Lung (tissue), 11 donors: ENCODE measurements at regions not wholly inside any gene's neighbourhood (a gene's known extent, or its start where the extent isn't known, plus 50 kb on each side); places are given as distances from the start of the nearest gene placed in this dataset.
A peak's percentile ranks its signal among the peaks of the same experiment; 100 is the strongest.

ENCODE experiments used
- ATAC-seq: fragments of 200-7000 bp; cut with Tn5 transposase; one replicate; pipeline ENCODE4 v1.9.1; 2020; ENCODE audit warnings: moderate number of reproducible peaks; ENCODE audit not compliant: insufficient read depth, low FRiP score
- DNase-seq, 3 donors: peaks; one replicate each; pipeline ENCODE4 v3.0.0-alpha.2; 2013 to 2017
- H3K27ac ChIP-seq, 2 donors: one replicate each; pipeline ENCODE4 v1.5.1; 2013; ENCODE audit warnings: mild to moderate bottlenecking in 2 of 2, moderate library complexity in 2 of 2, control low read depth in 1 of 2, inconsistent platforms in 1 of 2, low read depth in 1 of 2, low read length in 1 of 2
- H3K27me3 ChIP-seq, 3 donors: one replicate each; pipeline ENCODE4 v1.5.1; 2013; ENCODE audit warnings: low read length in 2 of 3; ENCODE audit not compliant: control insufficient read depth in 3 of 3, insufficient read depth in 3 of 3
- H3K36me3 ChIP-seq, 4 donors: one replicate each; pipeline ENCODE4 v1.5.1; 2013; ENCODE audit warnings: low read length in 4 of 4, mild to moderate bottlenecking in 1 of 4, moderate library complexity in 1 of 4; ENCODE audit not compliant: control insufficient read depth in 4 of 4, insufficient read depth in 4 of 4
- H3K4me1 ChIP-seq, 5 donors: one replicate each; pipeline ENCODE4 v1.5.1; 2013; ENCODE audit warnings: low read length in 5 of 5, mild to moderate bottlenecking in 2 of 5, moderate library complexity in 1 of 5; ENCODE audit not compliant: control insufficient read depth in 5 of 5, insufficient read depth in 5 of 5
- H3K4me3 ChIP-seq: one replicate; pipeline ENCODE4 v1.5.1; 2013; ENCODE audit warnings: mild to moderate bottlenecking, control low read depth, moderate library complexity
- H3K9ac ChIP-seq, 2 donors: one replicate each; pipeline ENCODE4 v1.5.1; 2013; ENCODE audit warnings: low read length in 2 of 2, control low read depth in 1 of 2; ENCODE audit not compliant: insufficient read depth in 1 of 2
- H3K9me3 ChIP-seq, 4 donors: one replicate each; pipeline ENCODE4 v1.5.1; 2013; ENCODE audit warnings: low read length in 3 of 4, mild to moderate bottlenecking in 1 of 4, moderate library complexity in 1 of 4; ENCODE audit not compliant: control insufficient read depth in 4 of 4, insufficient read depth in 3 of 4
- WGBS, 2 donors: extraction: QIAGEN DNeasy Blood & Tissue Kit; methylation state at CpG; one replicate each; pipeline ENCODE4 v1.1.7; 2013; 5-methylcytosine and 5-hydroxymethylcytosine counted together
- TF ChIP-seq, protein P1 (sequence below): IDR thresholded peaks from 2 replicates; pipeline ENCODE4 v1.5.1; 2012; ENCODE audit warnings: mild to moderate bottlenecking; ENCODE audit errors: control extremely low read depth, extremely low read depth
- donor health status: control.
- donor health status: control.
- donor health status: Bipolar disorder and iron deficiency.
- donor health status: healthy.
- donor health status: DM: yes; HTN: yes; CAD: no.

GRCh38 chr5:41636605-41637004, 126.2 kb upstream of the PLCXD3 start:
- Histone ChIP-seq H3K4me1 (no peaks in the 10 kb centered on the region), H3K27me3 (no peaks in the 10 kb centered on the region), H3K27ac (no peak overlapping the region), H3K4me3 (no peak overlapping the region), H3K9ac (no peak overlapping the region), H3K36me3 (no peaks in the 10 kb centered on the region), H3K9me3 (no peaks in the 10 kb centered on the region)
- TF ChIP-seq, protein P1, sequence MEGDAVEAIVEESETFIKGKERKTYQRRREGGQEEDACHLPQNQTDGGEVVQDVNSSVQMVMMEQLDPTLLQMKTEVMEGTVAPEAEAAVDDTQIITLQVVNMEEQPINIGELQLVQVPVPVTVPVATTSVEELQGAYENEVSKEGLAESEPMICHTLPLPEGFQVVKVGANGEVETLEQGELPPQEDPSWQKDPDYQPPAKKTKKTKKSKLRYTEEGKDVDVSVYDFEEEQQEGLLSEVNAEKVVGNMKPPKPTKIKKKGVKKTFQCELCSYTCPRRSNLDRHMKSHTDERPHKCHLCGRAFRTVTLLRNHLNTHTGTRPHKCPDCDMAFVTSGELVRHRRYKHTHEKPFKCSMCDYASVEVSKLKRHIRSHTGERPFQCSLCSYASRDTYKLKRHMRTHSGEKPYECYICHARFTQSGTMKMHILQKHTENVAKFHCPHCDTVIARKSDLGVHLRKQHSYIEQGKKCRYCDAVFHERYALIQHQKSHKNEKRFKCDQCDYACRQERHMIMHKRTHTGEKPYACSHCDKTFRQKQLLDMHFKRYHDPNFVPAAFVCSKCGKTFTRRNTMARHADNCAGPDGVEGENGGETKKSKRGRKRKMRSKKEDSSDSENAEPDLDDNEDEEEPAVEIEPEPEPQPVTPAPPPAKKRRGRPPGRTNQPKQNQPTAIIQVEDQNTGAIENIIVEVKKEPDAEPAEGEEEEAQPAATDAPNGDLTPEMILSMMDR, result no peak
- ATAC-seq, result no peak
- DNase-seq, result peak in 1 of 3 donors; percentile 9
- 87 to 94% methylated on average over 2 of the region's 2 CpGs for WGBS, 2 donors

DNA sequence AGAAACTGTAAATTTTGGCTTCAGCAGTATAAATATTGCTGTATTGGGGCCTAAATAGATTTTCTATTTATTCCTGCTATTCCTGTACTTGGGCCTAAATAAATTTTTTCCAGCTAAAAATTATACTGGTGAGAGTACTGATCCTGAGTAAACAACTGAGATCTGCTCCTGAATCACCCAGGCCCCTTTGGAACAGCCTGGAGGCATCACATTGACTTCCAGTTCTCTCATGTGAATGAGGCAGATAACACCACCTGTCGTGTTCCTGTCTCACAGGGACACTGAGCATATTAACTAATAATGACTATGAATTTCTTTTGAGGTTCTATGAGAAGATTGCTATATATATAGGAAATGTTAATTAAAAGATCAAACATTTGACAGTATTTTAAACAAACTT, 119.5 kb upstream of the PLCXD3 start:
- no peaks in the 10 kb centered on the region for H3K36me3 ChIP-seq
- no peaks in the 10 kb centered on the region for H3K9me3 ChIP-seq
- TF ChIP-seq, protein P1, result no peak
- H3K9ac ChIP-seq, result no peak overlapping the region
- no peak overlapping the region for H3K27ac ChIP-seq
- ATAC-seq, result no peak
- H3K27me3 ChIP-seq, result no peaks in the 10 kb centered on the region
- DNase-seq, result no peak
- WGBS, 2 donors, result 69 to 83% methylated on average over 1 of the region's 1 CpG
- H3K4me1 ChIP-seq, result no peaks in the 10 kb centered on the region
- no peak overlapping the region for H3K4me3 ChIP-seq

- H3K4me1 ChIP-seq, result no peaks in the 10 kb centered on the region
- no peaks in the 10 kb centered on the region for H3K36me3 ChIP-seq
- TF ChIP-seq, protein P1, result no peak
- H3K9me3 ChIP-seq, result no peaks in the 10 kb centered on the region
- H3K9ac ChIP-seq, result no peak overlapping the region
- no peaks in the 10 kb centered on the region for H3K27me3 ChIP-seq
- no peak for DNase-seq
- ATAC-seq, result no peak
- H3K27ac ChIP-seq, result no peak overlapping the region
- no peak overlapping the region for H3K4me3 ChIP-seq
These were observed 115.2 kb upstream of the PLCXD3 start for GRCh38 chr5:41625571-41625970.

- TF ChIP-seq, protein P1, result no peak
- ATAC-seq (no peak), DNase-seq (no peak)
- Histone ChIP-seq H3K4me3 (no peak overlapping the region), H3K27ac (no peak overlapping the region), H3K36me3 (no peaks in the 10 kb centered on the region), H3K9me3 (no peaks in the 10 kb centered on the region), H3K27me3 (no peaks in the 10 kb centered on the region), H3K9ac (no peak overlapping the region), H3K4me1 (no peaks in the 10 kb centered on the region)
- WGBS, 2 donors, result 58 to 81% methylated on average over 2 of the region's 2 CpGs
These were observed 111.0 kb upstream of the PLCXD3 start for GRCh38 chr5:41621420-41621819.
